BLaER1 treated with 17β-estradiol and CSF1 and Interleukin-3, amounts not matched to agents 10 nM and 100 nM (cell line): ENCODE measurements at regions not wholly inside any gene's neighbourhood (a gene's known extent, or its start where the extent isn't known, plus 50 kb on each side); places are given as distances from the start of the nearest gene placed in this dataset.
A peak's percentile ranks its signal among the peaks of the same experiment; 100 is the strongest.

Experiments used
- H3K27ac ChIP-seq, 11 experiments: shearing (Covaris generic); formaldehyde crosslinking; 2 replicates each; pipeline ENCODE4 v1.8.1; 2022
- H3K27me3 ChIP-seq, 11 experiments: shearing (Covaris generic); formaldehyde crosslinking; 2 replicates each; pipeline ENCODE4 v1.8.1; 2022
- H3K36me3 ChIP-seq, 11 experiments: shearing (Covaris generic); formaldehyde crosslinking; 2 replicates each; pipeline ENCODE4 v1.8.1; 2022
- H3K4me1 ChIP-seq, 10 experiments: shearing (Covaris generic); formaldehyde crosslinking; 2 replicates each; pipeline ENCODE4 v1.8.1; 2022
- H3K4me2 ChIP-seq, 11 experiments: shearing (Covaris generic); formaldehyde crosslinking; 2 replicates each; pipeline ENCODE4 v1.8.1; 2022
- H3K4me3 ChIP-seq, 10 experiments: shearing (Covaris generic); formaldehyde crosslinking; 2 replicates each; pipeline ENCODE4 v1.8.1; 2022
- H3K9ac ChIP-seq, 11 experiments: shearing (Covaris generic); formaldehyde crosslinking; 2 replicates each; pipeline ENCODE4 v1.8.1; 2022
- H3K9me3 ChIP-seq, 11 experiments: shearing (Covaris generic); formaldehyde crosslinking; replicated peaks in 1 of 11; 2 replicates each; pipeline ENCODE4 v1.8.1; 2022
- H4K20me1 ChIP-seq, 11 experiments: shearing (Covaris generic); formaldehyde crosslinking; 2 replicates each; pipeline ENCODE4 v1.8.1; 2022
- Cebpa-rat ChIP-seq, 11 experiments: shearing (Covaris generic); IDR thresholded peaks; 2 replicates each; pipeline ENCODE4 v1.8.1; 2022

DNA sequence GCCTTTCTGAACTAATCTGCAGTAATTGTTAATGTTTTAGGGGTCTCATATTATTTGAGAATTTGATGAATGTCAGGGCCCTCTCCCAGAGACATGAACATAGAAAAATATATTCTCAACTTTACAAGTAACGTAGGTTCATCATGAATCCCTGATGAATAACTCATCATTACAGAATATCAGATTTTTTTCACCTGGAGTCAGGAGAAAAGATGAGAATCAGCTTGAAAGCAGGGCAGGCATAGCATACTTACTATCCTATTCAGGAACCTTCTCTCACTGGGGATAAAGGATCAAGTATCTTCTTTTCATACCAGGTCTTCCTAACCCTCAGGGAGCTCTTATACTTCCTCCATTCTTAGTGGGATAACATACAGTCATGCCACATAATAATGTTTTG lies 552.6 kb upstream of the TBL1XR1 start:
- no peak overlapping the region for H3K4me3 ChIP-seq
- no peak overlapping the region for H3K9ac ChIP-seq
- H3K9me3 ChIP-seq = peaks cover 0 to 70% (median 49%) of the 10 kb centered on the region in 11 experiments; a peak in 15 of 22 replicates
- no peak overlapping the region for H3K27ac ChIP-seq
- H3K36me3 ChIP-seq = peaks cover 0 to 28% (median 0%) of the 10 kb centered on the region in 11 experiments; a peak in 6 of 22 replicates
- no peaks in the 10 kb centered on the region for H4K20me1 ChIP-seq
- H3K27me3 ChIP-seq = no peaks in the 10 kb centered on the region
- peaks cover 6 to 20% (median 16%) of the 10 kb centered on the region in 10 experiments; a peak in 17 of 20 replicates for H3K4me1 ChIP-seq
- no peak overlapping the region for H3K4me2 ChIP-seq
- no peak for TF ChIP-seq Cebpa-rat (IDR thresholded peaks at IDR 0.05)

DNA sequence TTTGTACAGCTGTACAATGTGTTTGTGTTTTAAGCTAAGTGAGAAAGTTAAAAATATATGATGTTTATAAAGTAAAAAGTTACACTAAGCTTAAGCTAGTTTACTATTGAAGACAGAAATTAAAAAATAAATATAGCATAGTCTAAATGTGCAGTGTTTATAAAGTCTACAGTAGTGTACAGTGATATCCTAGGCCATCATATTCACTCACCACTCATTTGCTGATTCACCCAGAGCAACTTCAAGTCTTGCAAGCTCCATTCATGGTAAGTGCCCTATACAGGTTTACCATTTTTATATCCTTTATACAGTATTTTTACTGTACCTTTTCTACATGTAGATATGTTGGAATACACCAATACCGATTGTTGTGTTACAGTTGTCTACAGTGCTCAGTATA lies 553.2 kb upstream of the TBL1XR1 start:
- Histone ChIP-seq H3K27me3 (no peaks in the 10 kb centered on the region), H3K9ac (no peak overlapping the region), H3K4me1 (peaks cover 6 to 19% (median 16%) of the 10 kb centered on the region in 10 experiments; a peak in 17 of 20 replicates), H3K4me3 (no peak overlapping the region), H3K36me3 (peaks cover 0 to 32% (median 5%) of the 10 kb centered on the region in 11 experiments; a peak in 8 of 22 replicates), H3K9me3 (peaks cover 0 to 70% (median 48%) of the 10 kb centered on the region in 11 experiments; a peak in 17 of 22 replicates), H4K20me1 (no peaks in the 10 kb centered on the region), H3K27ac (no peak overlapping the region), H3K4me2 (no peak overlapping the region)
- TF ChIP-seq Cebpa-rat (IDR thresholded peaks at IDR 0.05) = no peak

GRCh38 chr3:177751770-177752169 lies 554.5 kb upstream of the TBL1XR1 start:
- peaks cover 0 to 73% (median 51%) of the 10 kb centered on the region in 11 experiments; a peak in 20 of 22 replicates for H3K9me3 ChIP-seq
- H3K9ac ChIP-seq = no peak overlapping the region
- H3K4me2 ChIP-seq = no peak overlapping the region; a peak in 1 of 22 replicates
- H3K36me3 ChIP-seq = peaks cover 0 to 35% (median 5%) of the 10 kb centered on the region in 11 experiments; a peak in 9 of 22 replicates
- H4K20me1 ChIP-seq = no peaks in the 10 kb centered on the region
- H3K4me3 ChIP-seq = no peak overlapping the region
- H3K27ac ChIP-seq = no peak overlapping the region
- no peak for TF ChIP-seq Cebpa-rat (IDR thresholded peaks at IDR 0.05)
- peaks cover 6 to 19% (median 16%) of the 10 kb centered on the region in 10 experiments; a peak in 17 of 20 replicates for H3K4me1 ChIP-seq
- H3K27me3 ChIP-seq = no peaks in the 10 kb centered on the region

DNA sequence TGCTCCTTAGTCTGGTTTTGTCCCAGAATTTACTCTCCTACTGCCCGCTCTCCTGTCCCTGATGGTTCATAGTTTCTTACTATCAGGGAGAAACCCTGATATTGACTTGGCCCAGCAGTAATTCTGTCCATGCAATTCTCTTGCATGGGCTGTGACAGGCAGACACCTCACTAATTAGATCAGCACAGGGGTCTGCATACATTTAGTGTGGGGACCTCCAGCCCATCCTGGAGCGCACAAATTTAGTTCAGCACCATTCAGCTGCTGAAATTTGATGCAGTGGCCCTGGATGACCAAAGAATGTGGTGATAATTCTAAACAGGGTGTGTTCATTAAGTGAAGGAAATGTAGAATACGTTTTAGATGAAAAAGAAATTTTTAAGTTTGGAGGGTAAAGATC lies 555.5 kb upstream of the TBL1XR1 start:
- peaks cover 0 to 40% (median 10%) of the 10 kb centered on the region in 11 experiments; a peak in 12 of 22 replicates for H3K36me3 ChIP-seq
- H3K27me3 ChIP-seq = no peaks in the 10 kb centered on the region
- 0 out of 22 replicates have a peak overlapping the region, but pooled peaks of 1 of the 11 experiments have one; percentile 53 for H3K4me2 ChIP-seq
- no peak overlapping the region for H3K4me3 ChIP-seq
- peaks cover 6 to 19% (median 16%) of the 10 kb centered on the region in 10 experiments; a peak in 17 of 20 replicates for H3K4me1 ChIP-seq
- H4K20me1 ChIP-seq = no peaks in the 10 kb centered on the region
- no peak for TF ChIP-seq Cebpa-rat (IDR thresholded peaks at IDR 0.05)
- no peak overlapping the region for H3K9ac ChIP-seq
- peaks cover 8 to 75% (median 54%) of the 10 kb centered on the region in 11 experiments; a peak in 21 of 22 replicates for H3K9me3 ChIP-seq
- H3K27ac ChIP-seq = no peak overlapping the region

- Histone ChIP-seq H4K20me1 (no peaks in the 10 kb centered on the region), H3K4me2 (peak overlapping the region in 10 of 11 experiments; percentile 6 to 69 (median 29); a peak in 12 of 22 replicates), H3K4me1 (peaks cover 6 to 19% (median 16%) of the 10 kb centered on the region in 10 experiments; a peak in 17 of 20 replicates), H3K27ac (no peak overlapping the region), H3K27me3 (no peaks in the 10 kb centered on the region), H3K9ac (no peak overlapping the region), H3K9me3 (peaks cover 13 to 75% (median 54%) of the 10 kb centered on the region in 11 experiments; a peak in 21 of 22 replicates), H3K36me3 (peaks cover 0 to 47% (median 10%) of the 10 kb centered on the region in 11 experiments; a peak in 12 of 22 replicates), H3K4me3 (no peak overlapping the region)
- TF ChIP-seq Cebpa-rat (IDR thresholded peaks at IDR 0.05) = no peak
These were observed 556.3 kb upstream of the TBL1XR1 start for GRCh38 chr3:177753451-177754155.

- no peak overlapping the region for H3K27ac ChIP-seq
These were observed 557.2 kb upstream of the TBL1XR1 start for GRCh38 chr3:177754508-177754921.

DNA sequence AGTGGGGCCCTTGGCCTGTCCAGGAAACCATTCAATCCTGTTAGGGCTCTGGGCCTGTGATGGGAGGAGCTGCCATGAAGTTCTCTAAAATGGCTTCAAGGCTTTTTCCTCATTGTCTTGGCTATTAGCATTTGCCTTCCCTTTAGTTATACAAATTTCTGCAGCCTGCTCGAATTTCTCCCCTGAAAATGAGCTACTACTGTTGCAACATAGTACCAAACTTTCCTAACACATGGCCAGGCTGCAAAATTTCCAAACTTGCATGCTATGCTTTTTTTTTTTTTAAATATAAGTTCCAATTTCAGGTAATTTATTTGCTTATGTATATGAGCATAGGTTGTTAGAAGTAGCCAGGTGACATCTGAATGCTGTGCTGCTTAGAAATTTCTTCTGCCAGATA lies 560.8 kb upstream of the TBL1XR1 start:
- Histone ChIP-seq H3K27ac (no peak overlapping the region), H3K9ac (no peak overlapping the region), H3K4me1 (peaks cover 8 to 35% (median 14%) of the 10 kb centered on the region in 10 experiments; a peak in 18 of 20 replicates), H3K27me3 (no peaks in the 10 kb centered on the region), H3K9me3 (peaks cover 29 to 90% (median 80%) of the 10 kb centered on the region in 11 experiments), H4K20me1 (no peaks in the 10 kb centered on the region), H3K4me3 (no peak overlapping the region), H3K36me3 (peaks cover 0 to 48% (median 13%) of the 10 kb centered on the region in 11 experiments; a peak in 13 of 22 replicates), H3K4me2 (no peak overlapping the region)
- TF ChIP-seq Cebpa-rat (IDR thresholded peaks at IDR 0.05) = no peak

More at GRCh38 chr3:177754508-177754921, 557.2 kb upstream of the TBL1XR1 start:
- Histone ChIP-seq H3K27me3 (no peaks in the 10 kb centered on the region), H3K9me3 (peaks cover 21 to 75% (median 60%) of the 10 kb centered on the region in 11 experiments), H3K36me3 (peaks cover 0 to 56% (median 13%) of the 10 kb centered on the region in 11 experiments; a peak in 13 of 22 replicates), H3K4me2 (peak overlapping the region in 2 of 11 experiments; percentile 5 to 69; a peak in 2 of 22 replicates), H3K9ac (no peak overlapping the region), H4K20me1 (no peaks in the 10 kb centered on the region), H3K4me3 (no peak overlapping the region), H3K4me1 (peaks cover 6 to 19% (median 16%) of the 10 kb centered on the region in 10 experiments; a peak in 17 of 20 replicates)
- TF ChIP-seq Cebpa-rat (IDR thresholded peaks at IDR 0.05) = no peak

DNA sequence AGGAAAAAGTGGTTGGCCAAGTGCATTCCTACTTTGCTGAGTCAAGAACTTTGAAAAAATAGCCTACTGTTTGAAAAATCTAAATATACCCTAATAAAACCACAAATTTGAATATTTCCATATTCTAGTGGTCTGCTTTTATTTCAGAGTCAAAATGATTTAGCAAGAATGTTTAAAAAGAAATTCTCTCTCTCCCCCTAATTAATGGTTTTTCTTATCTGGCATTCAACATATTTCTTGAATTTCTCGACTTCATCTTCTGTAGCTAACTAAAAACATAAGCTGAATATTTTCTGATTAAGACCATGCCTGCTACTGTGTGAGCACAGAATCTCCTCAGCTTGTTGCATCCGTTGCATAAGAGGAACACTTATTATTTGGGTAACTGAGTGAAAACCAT lies 563.5 kb upstream of the TBL1XR1 start:
- H3K9me3 ChIP-seq = peaks cover 29 to 96% (median 77%) of the 10 kb centered on the region in 11 experiments
- peak overlapping the region in 2 of 11 experiments; percentile 8 to 53; a peak in 3 of 22 replicates for H3K4me2 ChIP-seq
- no peak overlapping the region for H3K9ac ChIP-seq
- H3K4me1 ChIP-seq = peaks cover 9 to 27% (median 19%) of the 10 kb centered on the region in 10 experiments; a peak in 18 of 20 replicates
- TF ChIP-seq Cebpa-rat (IDR thresholded peaks at IDR 0.05) = no peak
- H3K4me3 ChIP-seq = no peak overlapping the region
- peaks cover 0 to 30% (median 7%) of the 10 kb centered on the region in 11 experiments; a peak in 11 of 22 replicates for H3K36me3 ChIP-seq
- H3K27me3 ChIP-seq = no peaks in the 10 kb centered on the region
- no peaks in the 10 kb centered on the region for H4K20me1 ChIP-seq
- H3K27ac ChIP-seq = no peak overlapping the region

DNA sequence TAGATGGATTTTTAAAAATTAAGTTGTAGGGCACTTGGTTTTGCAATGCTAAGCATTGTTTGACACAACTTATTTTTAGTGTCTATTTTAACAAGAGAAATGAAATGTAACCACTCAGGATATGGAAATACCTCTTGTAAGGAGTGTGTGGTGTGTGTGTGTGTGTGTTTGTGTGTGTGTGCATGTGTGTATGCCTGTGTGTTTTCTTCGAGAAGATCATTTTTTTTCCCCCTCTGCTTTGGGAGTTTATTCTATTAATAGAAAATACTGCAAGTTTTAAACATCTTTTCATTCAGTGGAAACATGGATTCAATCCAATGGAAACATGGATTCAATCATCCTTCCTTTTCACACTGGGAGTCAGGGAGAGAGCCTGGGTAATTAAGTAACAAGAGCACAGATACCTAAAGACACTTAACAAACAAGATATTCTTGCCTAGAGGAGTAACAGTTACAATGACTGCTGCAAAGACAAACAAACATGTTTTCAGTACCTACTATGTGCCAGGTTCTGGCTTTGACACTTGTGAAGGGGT lies 567.2 kb upstream of the TBL1XR1 start:
- no peak overlapping the region for H3K4me3 ChIP-seq
- H4K20me1 ChIP-seq = no peaks in the 10 kb centered on the region
- H3K27me3 ChIP-seq = no peaks in the 10 kb centered on the region
- no peak overlapping the region for H3K27ac ChIP-seq
- no peak for TF ChIP-seq Cebpa-rat (IDR thresholded peaks at IDR 0.05)
- H3K4me1 ChIP-seq = peaks cover 9 to 27% (median 20%) of the 10 kb centered on the region in 10 experiments; a peak in 18 of 20 replicates
- peaks cover 31 to 96% (median 75%) of the 10 kb centered on the region in 11 experiments for H3K9me3 ChIP-seq
- no peak overlapping the region for H3K9ac ChIP-seq
- H3K36me3 ChIP-seq = peaks cover 0 to 16% (median 2%) of the 10 kb centered on the region in 11 experiments; a peak in 6 of 22 replicates
- H3K4me2 ChIP-seq = no peak overlapping the region
